Esophagus muscularis mucosa (tissue), 4 donors: ENCODE measurements at regions not wholly inside any gene's neighbourhood (a gene's known extent, or its start where the extent isn't known, plus 50 kb on each side); places are given as distances from the start of the nearest gene placed in this dataset.

Experiments used
- DNase-seq: peaks from one replicate; pipeline ENCODE4 v3.0.0-alpha.2; 2017; ENCODE audit errors: extremely low spot score
- H3K27ac ChIP-seq, 4 donors: fragments of 200-600 bp; sonication (generic); replicated peaks in 1 of 4; 1 replicate in 3 of 4; 2 replicates in 1 of 4; pipeline ENCODE4 v1.5.1; 2016 to 2019; ENCODE audit warnings: mild to moderate bottlenecking in 1 of 4
- H3K27me3 ChIP-seq, 4 donors: fragments of 200-600 bp; sonication (generic); one replicate each; pipeline versions ENCODE4 v1.5.1 to v1.6.0; 2016 to 2019
- H3K36me3 ChIP-seq, 4 donors: fragments of 200-600 bp; sonication (generic); one replicate each; pipeline ENCODE4 v1.5.1; 2016 to 2019
- H3K4me1 ChIP-seq, 4 donors: fragments of 200-600 bp; sonication (generic); one replicate each; pipeline ENCODE4 v1.5.1; 2016 to 2019
- H3K4me3 ChIP-seq, 4 donors: fragments of 200-600 bp; sonication (generic); 1 replicate in 2 of 4; 2 replicates in 2 of 4; pipeline ENCODE4 v1.5.1; 2016 to 2019; ENCODE audit warnings: mild to moderate bottlenecking in 4 of 4, moderate library complexity in 1 of 4
- H3K9me3 ChIP-seq, 4 donors: fragments of 200-600 bp; sonication (generic); 1 replicate in 3 of 4; 2 replicates in 1 of 4; pipeline ENCODE4 v1.5.1; 2016 to 2019
- CTCF ChIP-seq, 3 experiments: fragments of 200-600 bp in 2 of 3; fragments of 450-650 bp in 1 of 3; sonication (generic) in 2 of 3; IDR thresholded peaks; one replicate each; pipeline ENCODE4 v1.5.1; 2017 to 2019; ENCODE audit warnings: antibody characterized with exemption in 3 of 3, mild to moderate bottlenecking in 2 of 3, moderate library complexity in 1 of 3
- EP300 ChIP-seq: sonication (generic); formaldehyde crosslinking; IDR thresholded peaks from one replicate; pipeline ENCODE4 v1.6.1; 2017; ENCODE audit warnings: antibody characterized with exemption
- POLR2A ChIP-seq: fragments of 450-650 bp; IDR thresholded peaks from one replicate; pipeline ENCODE4 v1.6.1; 2017; ENCODE audit warnings: antibody characterized with exemption, moderate library complexity, mild to moderate bottlenecking, low read depth
- POLR2AphosphoS5 ChIP-seq, 2 donors: sonication (generic); formaldehyde crosslinking; IDR thresholded peaks; one replicate each; pipeline ENCODE4 v1.6.1; 2017; ENCODE audit warnings: antibody characterized with exemption in 2 of 2
- WGBS: methylation state at CpG from one replicate; pipeline ENCODE4 v1.1.5; 2018; 5-methylcytosine and 5-hydroxymethylcytosine counted together
- intact Hi-C: fragments of 100-400 bp; cut with DNase I; formaldehyde crosslinking; loops from one replicate; pipeline ENCODE4 v1.15.1; 2023

- Histone ChIP-seq H3K4me3 (no peak overlapping the region), H3K27ac (no peak overlapping the region)
Observed at GRCh38 chr4:95985791-95986550, 146.1 kb downstream of the PDHA2 start.

GRCh38 chr4:95987851-95988250 is 148.0 kb downstream of the PDHA2 start:
- Histone ChIP-seq H3K36me3 (no peaks in the 10 kb centered on the region), H3K4me1 (no peaks in the 10 kb centered on the region), H3K9me3 (no peaks in the 10 kb centered on the region), H3K4me3 (no peak overlapping the region), H3K27ac (no peak overlapping the region), H3K27me3 (no peaks in the 10 kb centered on the region)
- intact Hi-C loops = no loop called here
- TF ChIP-seq CTCF (IDR thresholded peaks at IDR 0.05) (no peak), POLR2A (no peak), POLR2AphosphoS5 (IDR thresholded peaks at IDR 0.05) (no peak), EP300 (no peak)
- DNase-seq = no peak

More at GRCh38 chr4:95985791-95986550, 146.1 kb downstream of the PDHA2 start:
- Histone ChIP-seq H3K4me1 (no peaks in the 10 kb centered on the region), H3K36me3 (no peaks in the 10 kb centered on the region), H3K27me3 (no peaks in the 10 kb centered on the region), H3K9me3 (no peaks in the 10 kb centered on the region)
- DNase-seq = no peak
- 90% methylated on average over 4 of the region's 4 CpGs for WGBS
- TF ChIP-seq POLR2AphosphoS5 (IDR thresholded peaks at IDR 0.05) (no peak), EP300 (no peak), POLR2A (no peak), CTCF (IDR thresholded peaks at IDR 0.05) (no peak)
- intact Hi-C loops = no loop called here

- TF ChIP-seq POLR2AphosphoS5 (IDR thresholded peaks at IDR 0.05) = no peak
- no peak for TF ChIP-seq EP300
- no peak for TF ChIP-seq POLR2A
- no peak for TF ChIP-seq CTCF (IDR thresholded peaks at IDR 0.05)
- WGBS = 89% methylated on average over 2 of the region's 2 CpGs
- no peak for DNase-seq
Observed at GRCh38 chr4:95998311-95998710, 158.4 kb downstream of the PDHA2 start.

DNA sequence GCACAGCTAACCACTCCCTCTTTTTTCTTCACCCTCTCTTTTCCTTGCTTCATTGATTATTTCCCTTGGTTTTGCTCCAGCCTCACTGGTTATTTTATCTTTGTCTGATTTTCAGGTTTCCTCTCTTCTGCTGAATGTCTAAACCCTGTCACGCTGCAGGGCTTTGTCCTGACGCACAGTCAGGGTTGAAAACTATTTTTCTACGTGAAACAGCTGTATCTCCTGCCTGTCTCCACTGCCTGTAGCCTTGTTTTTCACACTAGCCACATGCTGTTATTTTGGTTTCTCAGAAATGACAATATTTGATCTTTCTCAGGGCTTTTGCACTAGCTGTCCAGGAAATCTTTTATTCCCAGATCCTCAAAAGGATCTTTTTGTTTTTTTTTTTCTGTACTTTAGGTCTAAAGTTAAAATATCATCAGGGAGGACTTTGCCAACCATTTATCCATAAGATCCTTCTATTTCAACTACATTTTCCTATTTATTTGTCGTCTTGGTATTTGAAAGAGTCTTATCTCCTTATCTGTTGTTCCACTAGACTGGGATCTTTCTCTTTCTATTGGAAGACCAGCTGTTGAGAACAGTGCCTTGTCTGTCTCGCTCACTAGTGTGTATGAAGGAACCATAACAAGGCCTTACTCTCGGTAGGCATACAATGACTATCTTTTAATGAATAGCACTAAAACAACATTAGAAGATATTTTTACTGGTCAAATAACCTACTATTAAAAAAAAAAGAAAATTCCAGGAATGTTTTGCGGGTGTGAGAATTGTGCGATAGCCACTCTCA is 164.3 kb downstream of the PDHA2 start:
- Histone ChIP-seq H3K4me3 (no peak overlapping the region), H3K27me3 (no peaks in the 10 kb centered on the region), H3K27ac (no peak overlapping the region), H3K9me3 (no peaks in the 10 kb centered on the region), H3K36me3 (no peaks in the 10 kb centered on the region), H3K4me1 (no peaks in the 10 kb centered on the region)
- intact Hi-C loops = no loop called here
- WGBS = 66% methylated on average over 8 of the region's 8 CpGs
- DNase-seq = no peak
- TF ChIP-seq CTCF (IDR thresholded peaks at IDR 0.05) = no peak
- TF ChIP-seq EP300 = no peak
- TF ChIP-seq POLR2A = no peak
- no peak for TF ChIP-seq POLR2AphosphoS5 (IDR thresholded peaks at IDR 0.05)

More at GRCh38 chr4:95998311-95998710, 158.4 kb downstream of the PDHA2 start:
- Histone ChIP-seq H3K27ac (no peak overlapping the region), H3K4me1 (no peaks in the 10 kb centered on the region), H3K9me3 (no peaks in the 10 kb centered on the region), H3K36me3 (no peaks in the 10 kb centered on the region), H3K4me3 (no peak overlapping the region), H3K27me3 (no peaks in the 10 kb centered on the region)
- intact Hi-C loops = no loop called here
